ENCODE measurements at regions not wholly inside any gene's neighbourhood (a gene's known extent, or its start where the extent isn't known, plus 50 kb on each side); places are given as distances from the start of the nearest gene placed in this dataset.
"Not testable (repeated sequence)": the region's sequence is repeated elsewhere in the genome, so short reads cannot be mapped to it uniquely, and the experiment has no call there.

DNA sequence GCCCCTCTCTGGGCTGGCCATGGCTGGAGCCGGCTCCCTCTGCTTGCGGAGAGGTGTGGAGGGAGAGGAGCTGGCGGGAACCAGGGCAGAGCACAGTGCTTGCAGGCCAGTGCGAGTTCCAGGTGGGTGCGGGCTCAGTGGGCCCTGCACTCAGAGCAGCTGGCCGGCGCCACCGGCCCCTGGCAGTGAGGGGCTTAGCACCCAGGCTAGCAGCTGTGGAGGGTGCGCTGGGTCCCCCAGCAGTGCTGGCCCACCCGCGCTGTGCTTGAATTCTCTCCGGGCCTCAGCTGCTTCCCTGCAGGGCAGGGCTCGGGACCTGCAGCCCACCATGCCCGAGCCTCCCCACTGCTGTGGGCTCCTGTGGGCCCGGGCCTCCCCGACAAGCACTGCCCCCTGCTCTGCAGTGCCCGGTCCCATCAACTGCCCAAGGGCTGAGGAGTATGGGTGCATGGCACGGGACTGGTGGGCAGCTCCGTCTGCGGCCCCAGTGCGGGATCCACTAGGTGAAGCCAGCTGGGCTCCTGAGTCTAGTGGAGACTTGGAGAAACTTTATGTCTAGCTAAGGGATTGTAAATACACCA, 61.2 kb upstream of the AGR3 start:
- no peak for DNase-seq
- no peak for ATAC-seq
- POLR2A ChIA-PET, result no interaction called here
- Mint-ChIP-seq H3K4me3 (no peak overlapping the region), H3K9me3 (peaks cover 5 to 16% (median 9%) of the 10 kb centered on the region in 11 donors), H3K27me3 (peaks cover 0 to 17% (median 0%) of the 10 kb centered on the region in 5 donors), H3K36me3 (peaks cover 0 to 7% (median 4%) of the 10 kb centered on the region in 5 donors), H3K27ac (no peak overlapping the region), H3K4me1 (peaks cover 0 to 29% (median 16%) of the 10 kb centered on the region in 7 donors)
- Histone ChIP-seq H3K4me3 (ENCODE audit: low read length) (no peak overlapping the region), H3K27me3 (ENCODE audit: control insufficient read depth in 2 of 2, insufficient read depth in 2 of 2, low read length in 2 of 2) (no peaks in the 10 kb centered on the region), H3K4me1 (ENCODE audit: control insufficient read depth in 2 of 2, insufficient read depth in 2 of 2, low read length in 2 of 2) (no peaks in the 10 kb centered on the region), H3K9me3 (ENCODE audit: control insufficient read depth in 2 of 3, low read length in 3 of 3) (peaks cover 0 to 2% (median 0%) of the 10 kb centered on the region in 3 experiments), H3K27ac (ENCODE audit: low read depth, low read length) (no peak overlapping the region), H3K36me3 (ENCODE audit: control insufficient read depth in 2 of 3, insufficient read depth in 3 of 3, low read length in 3 of 3) (no peaks in the 10 kb centered on the region)
- intact Hi-C loops (cut with micrococcal nuclease), result no loop called here
- CTCF ChIA-PET, result interaction anchor here (0.6 kb wide), 1 partner anchor 29 kb away, joined by 3 read pairs; no protein-coding TSS in a partner anchor

DNA sequence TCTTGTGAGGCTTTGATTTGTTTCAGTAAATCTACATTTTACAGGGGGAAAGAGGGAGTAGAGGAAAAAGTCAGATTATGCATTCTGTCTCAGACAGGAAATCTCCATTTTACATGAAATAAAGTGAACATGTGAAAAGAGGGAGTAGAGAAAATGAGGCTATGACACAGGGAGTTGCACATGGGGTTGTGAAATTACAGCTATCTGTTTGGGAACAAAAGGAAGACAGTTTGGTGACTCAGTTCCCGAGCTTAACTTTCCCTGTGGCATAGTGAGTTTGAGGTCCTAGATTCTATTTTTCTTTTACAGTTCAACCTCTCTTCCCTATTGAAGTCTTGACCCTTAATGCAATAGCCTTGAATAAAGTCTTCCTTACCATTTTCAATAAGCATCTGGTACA, 63.2 kb upstream of the AGR3 start:
- H3K27me3 ChIP-seq (ENCODE audit: control insufficient read depth in 2 of 2, insufficient read depth in 2 of 2, low read length in 2 of 2), result no peaks in the 10 kb centered on the region

DNA sequence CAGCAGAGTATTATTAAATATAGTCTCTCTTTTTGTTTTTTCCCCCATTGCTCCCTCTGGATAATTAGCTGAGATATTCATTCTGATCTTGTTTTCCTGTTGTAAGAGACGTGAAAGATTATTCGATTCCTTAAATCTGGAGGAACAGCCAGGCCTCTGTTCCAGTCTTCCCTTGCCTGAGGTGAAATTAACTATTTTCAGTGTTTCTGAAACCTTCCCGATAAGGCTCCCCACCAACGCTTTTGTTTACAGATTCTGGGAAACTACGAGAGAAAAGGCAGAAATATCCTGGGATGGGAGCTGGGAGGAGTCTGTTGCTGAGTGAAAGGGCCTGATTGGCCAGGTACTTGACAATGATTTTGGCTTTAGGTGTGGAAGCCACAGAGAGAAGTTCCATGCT, 63.6 kb upstream of the AGR3 start:
- no peaks in the 10 kb centered on the region for H3K4me1 ChIP-seq (ENCODE audit: control insufficient read depth in 2 of 2, insufficient read depth in 2 of 2, low read length in 2 of 2)
- no peak overlapping the region for H3K4me3 ChIP-seq (ENCODE audit: low read length)
- POLR2A ChIA-PET, result no interaction called here
- Mint-ChIP-seq H3K27ac (peak overlapping the region in 1 of 9 donors; percentile 22), H3K4me1 (peaks cover 0 to 6% (median 3%) of the 10 kb centered on the region in 7 donors), H3K27me3 (peaks cover 0 to 8% (median 0%) of the 10 kb centered on the region in 5 donors), H3K36me3 (peaks cover 0 to 7% (median 6%) of the 10 kb centered on the region in 5 donors), H3K9me3 (peaks cover 7 to 29% (median 20%) of the 10 kb centered on the region in 11 donors), H3K4me3 (no peak overlapping the region)
- no peak for DNase-seq
- H3K27ac ChIP-seq (ENCODE audit: low read depth, low read length), result no peak overlapping the region
- H3K27me3 ChIP-seq (ENCODE audit: control insufficient read depth in 2 of 2, insufficient read depth in 2 of 2, low read length in 2 of 2), result no peaks in the 10 kb centered on the region
- intact Hi-C loops (cut with micrococcal nuclease), result no loop called here
- CTCF ChIA-PET, result no interaction called here
- ATAC-seq, result no peak
- H3K36me3 ChIP-seq (ENCODE audit: control insufficient read depth in 2 of 3, insufficient read depth in 3 of 3, low read length in 3 of 3), result no peaks in the 10 kb centered on the region
- H3K9me3 ChIP-seq (ENCODE audit: control insufficient read depth in 2 of 3, low read length in 3 of 3), result peaks cover 0 to 8% (median 0%) of the 10 kb centered on the region in 3 experiments

More for the DNA sequence above, 63.2 kb upstream of the AGR3 start:
- Mint-ChIP-seq H3K4me1 (peaks cover 0 to 10% (median 5%) of the 10 kb centered on the region in 7 donors), H3K36me3 (peaks cover 0 to 7% (median 6%) of the 10 kb centered on the region in 5 donors), H3K27ac (no peak overlapping the region), H3K9me3 (peaks cover 7 to 29% (median 20%) of the 10 kb centered on the region in 11 donors), H3K4me3 (no peak overlapping the region), H3K27me3 (peaks cover 0 to 11% (median 0%) of the 10 kb centered on the region in 5 donors)
- Histone ChIP-seq H3K4me1 (ENCODE audit: control insufficient read depth in 2 of 2, insufficient read depth in 2 of 2, low read length in 2 of 2) (no peaks in the 10 kb centered on the region), H3K36me3 (ENCODE audit: control insufficient read depth in 2 of 3, insufficient read depth in 3 of 3, low read length in 3 of 3) (no peaks in the 10 kb centered on the region), H3K4me3 (ENCODE audit: low read length) (no peak overlapping the region), H3K9me3 (ENCODE audit: control insufficient read depth in 2 of 3, low read length in 3 of 3) (peaks cover 0 to 8% (median 0%) of the 10 kb centered on the region in 3 experiments), H3K27ac (ENCODE audit: low read depth, low read length) (no peak overlapping the region)
- CTCF ChIA-PET, result no interaction called here
- POLR2A ChIA-PET, result no interaction called here
- intact Hi-C loops (cut with micrococcal nuclease), result no loop called here
- ATAC-seq (no peak), DNase-seq (no peak)

DNA sequence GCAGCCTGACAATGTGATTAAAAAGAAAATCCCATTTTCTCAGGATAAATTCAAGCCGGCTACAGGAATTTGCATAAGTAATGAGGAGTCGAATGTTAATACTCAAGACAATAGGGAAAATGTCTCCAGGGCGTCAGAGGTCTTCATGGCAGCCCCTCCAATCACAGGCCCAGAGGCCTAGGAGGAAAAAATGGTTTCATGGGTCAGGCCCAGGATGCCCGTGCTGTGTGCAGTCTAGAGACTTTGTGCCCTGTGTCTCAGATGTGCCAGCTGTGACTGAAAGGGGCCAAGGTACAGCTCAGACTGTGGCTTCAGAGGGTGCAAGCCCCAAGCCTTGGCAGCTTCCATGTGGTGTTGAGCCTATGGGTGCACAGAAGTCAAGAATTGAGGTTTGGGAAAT, 66.3 kb upstream of the AGR3 start:
- H3K4me1 Mint-ChIP-seq; H3K27ac Mint-ChIP-seq; POLR2A ChIA-PET; CTCF ChIA-PET; H3K36me3 Mint-ChIP-seq; H3K36me3 ChIP-seq (ENCODE audit: control insufficient read depth in 2 of 3, insufficient read depth in 3 of 3, low read length in 3 of 3); ATAC-seq; intact Hi-C loops (cut with micrococcal nuclease); H3K4me3 Mint-ChIP-seq; H3K9me3 ChIP-seq (ENCODE audit: control insufficient read depth in 2 of 3, low read length in 3 of 3); H3K4me1 ChIP-seq (ENCODE audit: control insufficient read depth in 2 of 2, insufficient read depth in 2 of 2, low read length in 2 of 2); H3K27me3 ChIP-seq (ENCODE audit: control insufficient read depth in 2 of 2, insufficient read depth in 2 of 2, low read length in 2 of 2); H3K27ac ChIP-seq (ENCODE audit: low read depth, low read length); H3K4me3 ChIP-seq (ENCODE audit: low read length); DNase-seq: not testable (repeated sequence)
- peaks cover 7 to 29% (median 20%) of the 10 kb centered on the region in 11 donors for H3K9me3 Mint-ChIP-seq
- peaks cover 4 to 12% (median 6%) of the 10 kb centered on the region in 5 donors for H3K27me3 Mint-ChIP-seq

DNA sequence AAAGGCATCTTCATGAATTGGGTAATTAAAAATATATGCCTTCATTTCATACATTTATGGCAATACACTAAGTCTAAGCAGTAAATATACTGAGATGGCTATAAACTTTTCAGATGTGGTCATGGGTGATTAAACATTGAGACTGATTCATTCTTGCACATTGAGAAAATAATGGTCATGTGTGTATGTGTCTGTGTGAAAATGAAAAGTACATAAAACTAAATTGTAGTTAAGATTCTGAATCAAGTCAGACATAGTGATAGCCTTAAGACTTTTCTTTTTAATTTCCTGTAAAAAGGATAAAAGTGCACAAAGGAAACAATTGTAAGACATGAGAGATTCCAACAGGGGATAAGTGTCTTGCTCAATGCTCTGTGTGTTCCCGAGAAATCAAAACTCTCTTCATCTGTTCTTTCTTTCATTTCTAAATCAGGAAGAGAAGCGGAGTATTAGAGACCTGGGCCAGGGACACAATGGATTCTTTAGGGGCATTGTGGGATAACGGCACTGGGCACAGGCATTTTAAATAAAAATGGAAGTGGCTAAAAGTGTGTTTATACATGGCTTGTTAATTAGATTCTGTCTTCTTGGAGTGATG, 69.8 kb upstream of the AGR3 start:
- CTCF ChIA-PET, result no interaction called here
- peaks cover 0 to 7% (median 6%) of the 10 kb centered on the region in 5 donors for H3K36me3 Mint-ChIP-seq
- peaks cover 4 to 18% (median 10%) of the 10 kb centered on the region in 5 donors for H3K27me3 Mint-ChIP-seq
- POLR2A ChIA-PET, result no interaction called here
- ATAC-seq (no peak), DNase-seq (no peak)
- Histone ChIP-seq H3K4me3 (ENCODE audit: low read length) (no peak overlapping the region), H3K9me3 (ENCODE audit: control insufficient read depth in 2 of 3, low read length in 3 of 3) (peaks cover 0 to 8% (median 0%) of the 10 kb centered on the region in 3 experiments), H3K27me3 (ENCODE audit: control insufficient read depth in 2 of 2, insufficient read depth in 2 of 2, low read length in 2 of 2) (no peaks in the 10 kb centered on the region), H3K4me1 (ENCODE audit: control insufficient read depth in 2 of 2, insufficient read depth in 2 of 2, low read length in 2 of 2) (no peaks in the 10 kb centered on the region), H3K27ac (ENCODE audit: low read depth, low read length) (no peak overlapping the region), H3K36me3 (ENCODE audit: control insufficient read depth in 2 of 3, insufficient read depth in 3 of 3, low read length in 3 of 3) (no peaks in the 10 kb centered on the region)
- H3K4me1 Mint-ChIP-seq, result no peaks in the 10 kb centered on the region
- H3K27ac Mint-ChIP-seq, result no peak overlapping the region
- H3K4me3 Mint-ChIP-seq, result no peak overlapping the region
- intact Hi-C loops (cut with micrococcal nuclease), result no loop called here
- peaks cover 7 to 28% (median 16%) of the 10 kb centered on the region in 11 donors for H3K9me3 Mint-ChIP-seq

DNA sequence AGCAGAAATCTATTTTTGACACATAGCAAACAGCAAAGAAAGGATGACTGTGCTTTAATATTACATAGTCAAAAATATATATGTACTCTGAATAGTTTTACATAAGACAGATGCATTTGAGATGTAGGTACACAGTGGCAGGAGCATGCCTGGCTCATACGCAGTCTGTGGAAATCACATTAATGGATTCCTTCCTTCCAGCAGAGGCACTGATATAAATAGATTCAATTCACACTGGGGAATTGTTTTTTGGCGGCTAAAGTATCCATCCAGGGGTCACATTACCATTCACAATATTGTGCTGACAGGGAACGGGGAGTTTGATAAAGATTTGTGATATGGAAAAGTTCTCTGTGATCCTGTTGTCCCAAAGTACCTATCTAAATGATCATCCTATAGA, 72.5 kb upstream of the AGR3 start:
- H3K27ac Mint-ChIP-seq, result no peak overlapping the region
- CTCF ChIA-PET, result no interaction called here

DNA sequence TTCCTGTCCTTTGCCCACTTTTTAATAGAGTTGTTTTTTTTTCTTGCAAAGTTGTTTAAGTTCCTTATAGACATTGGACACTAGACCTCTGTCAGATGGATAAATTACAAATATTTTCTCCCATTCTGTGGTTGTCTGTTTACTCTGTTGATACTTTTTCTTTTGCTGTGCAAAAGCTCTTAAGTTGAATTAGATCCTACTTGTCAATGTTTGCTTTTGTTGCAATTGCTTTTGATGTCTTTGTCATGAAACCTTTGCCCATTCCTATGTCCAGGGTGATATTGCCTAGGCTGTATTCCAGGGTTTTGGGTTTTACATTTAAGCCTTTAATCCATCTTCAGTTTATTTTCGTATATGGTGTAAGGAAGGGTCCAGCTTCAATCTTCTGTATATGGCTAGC, 76.9 kb upstream of the AGR3 start:
- H3K4me1 ChIP-seq (ENCODE audit: control insufficient read depth in 2 of 2, insufficient read depth in 2 of 2, low read length in 2 of 2), result no peaks in the 10 kb centered on the region
- DNase-seq (no peak), ATAC-seq (no peak)
- H3K9me3 ChIP-seq (ENCODE audit: control insufficient read depth in 2 of 3, low read length in 3 of 3), result no peaks in the 10 kb centered on the region
- Mint-ChIP-seq H3K4me1 (no peaks in the 10 kb centered on the region), H3K36me3 (no peaks in the 10 kb centered on the region), H3K4me3 (no peak overlapping the region), H3K27ac (no peak overlapping the region), H3K9me3 (peaks cover 0 to 9% (median 1%) of the 10 kb centered on the region in 11 donors), H3K27me3 (peaks cover 0 to 19% (median 5%) of the 10 kb centered on the region in 5 donors)
- no peak overlapping the region for H3K4me3 ChIP-seq (ENCODE audit: low read length)
- ChIA-PET CTCF (no interaction called here), POLR2A (no interaction called here)
- intact Hi-C loops (cut with micrococcal nuclease), result no loop called here
- H3K36me3 ChIP-seq (ENCODE audit: control insufficient read depth in 2 of 3, insufficient read depth in 3 of 3, low read length in 3 of 3), result no peaks in the 10 kb centered on the region
- no peak overlapping the region for H3K27ac ChIP-seq (ENCODE audit: low read depth, low read length)
- no peaks in the 10 kb centered on the region for H3K27me3 ChIP-seq (ENCODE audit: control insufficient read depth in 2 of 2, insufficient read depth in 2 of 2, low read length in 2 of 2)

More for the DNA sequence above, 72.5 kb upstream of the AGR3 start:
- Histone ChIP-seq H3K27me3 (ENCODE audit: control insufficient read depth in 2 of 2, insufficient read depth in 2 of 2, low read length in 2 of 2) (no peaks in the 10 kb centered on the region), H3K36me3 (ENCODE audit: control insufficient read depth in 2 of 3, insufficient read depth in 3 of 3, low read length in 3 of 3) (no peaks in the 10 kb centered on the region), H3K4me1 (ENCODE audit: control insufficient read depth in 2 of 2, insufficient read depth in 2 of 2, low read length in 2 of 2) (no peaks in the 10 kb centered on the region), H3K9me3 (ENCODE audit: control insufficient read depth in 2 of 3, low read length in 3 of 3) (no peaks in the 10 kb centered on the region), H3K4me3 (ENCODE audit: low read length) (no peak overlapping the region), H3K27ac (ENCODE audit: low read depth, low read length) (no peak overlapping the region)
- Mint-ChIP-seq H3K9me3 (peaks cover 0 to 12% (median 2%) of the 10 kb centered on the region in 11 donors), H3K4me3 (no peak overlapping the region), H3K4me1 (no peaks in the 10 kb centered on the region), H3K27me3 (peaks cover 4 to 22% (median 10%) of the 10 kb centered on the region in 5 donors), H3K36me3 (peaks cover 0 to under 1% (median 0%) of the 10 kb centered on the region in 5 donors)
- ATAC-seq (no peak), DNase-seq (no peak)
- POLR2A ChIA-PET, result no interaction called here
- intact Hi-C loops (cut with micrococcal nuclease), result no loop called here
